NCI-H460 (cell line): ENCODE measurements at regions not wholly inside any gene's neighbourhood (a gene's known extent, or its start where the extent isn't known, plus 50 kb on each side); places are given as distances from the start of the nearest gene placed in this dataset.
"Not testable (repeated sequence)": the region's sequence is repeated elsewhere in the genome, so short reads cannot be mapped to it uniquely, and the experiment has no call there.

Experiments
- DNase-seq: peaks from one replicate; pipeline ENCODE4 v3.0.0-alpha.2; 2016; ENCODE audit warnings: low read depth; ENCODE audit errors: extremely low read depth

DNA sequence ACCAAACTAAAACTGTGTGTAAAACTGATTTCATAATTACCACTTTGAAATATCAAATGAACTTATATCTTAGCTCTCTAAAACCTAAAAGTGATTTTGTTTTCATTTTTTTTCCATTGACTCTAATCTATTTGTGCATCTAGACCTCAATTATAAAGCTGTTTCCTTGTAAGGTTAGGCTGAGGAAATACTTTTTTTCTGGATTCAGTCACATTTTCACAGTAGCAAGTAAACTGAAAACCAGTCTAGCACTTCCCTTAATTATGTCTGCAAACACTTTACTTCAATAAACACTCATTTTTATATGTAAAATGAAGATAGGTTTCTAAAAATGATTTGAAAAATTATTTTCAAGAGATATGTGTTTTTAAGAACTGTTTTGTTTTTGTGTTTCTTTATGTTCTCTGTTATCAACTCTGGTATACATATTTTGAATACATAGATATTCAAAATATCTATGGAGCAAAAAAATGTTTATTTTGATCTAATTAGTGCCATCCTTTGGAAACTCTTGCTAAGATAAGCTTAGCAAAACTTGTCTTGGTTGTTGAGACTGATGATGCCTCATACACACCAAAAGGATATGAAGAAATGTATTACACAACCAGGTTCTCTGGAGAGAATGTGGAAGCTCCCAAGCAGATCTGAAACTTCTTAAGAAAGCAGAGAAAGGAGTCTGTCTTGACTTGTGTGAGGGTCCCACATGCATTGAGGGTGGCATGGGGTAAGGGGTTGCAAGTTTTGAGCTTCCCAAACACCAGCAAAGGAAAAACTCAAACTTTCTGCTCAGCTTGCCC lies 1887.4 kb downstream of the PCDH9 start:
- no peak for DNase-seq

DNA sequence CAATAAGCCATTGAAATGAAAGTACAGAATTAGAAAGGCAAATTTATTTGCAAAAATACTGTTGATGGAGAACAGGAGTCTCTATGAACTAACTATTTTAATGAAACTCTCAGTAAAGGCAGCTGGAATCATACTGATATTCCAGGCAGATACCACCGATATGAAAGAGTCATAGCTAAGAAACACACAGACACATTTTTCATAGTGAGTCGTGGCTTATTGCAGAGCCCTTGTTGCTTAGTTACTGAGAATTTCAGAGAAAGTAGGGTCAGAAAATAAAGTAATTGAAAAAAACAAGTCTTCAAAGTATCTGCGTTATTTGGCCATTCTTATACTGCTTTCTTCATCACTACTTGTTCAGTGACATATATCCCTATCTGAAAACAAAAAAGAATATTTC lies 1890.9 kb downstream of the PCDH9 start:
- no peak for DNase-seq

DNA sequence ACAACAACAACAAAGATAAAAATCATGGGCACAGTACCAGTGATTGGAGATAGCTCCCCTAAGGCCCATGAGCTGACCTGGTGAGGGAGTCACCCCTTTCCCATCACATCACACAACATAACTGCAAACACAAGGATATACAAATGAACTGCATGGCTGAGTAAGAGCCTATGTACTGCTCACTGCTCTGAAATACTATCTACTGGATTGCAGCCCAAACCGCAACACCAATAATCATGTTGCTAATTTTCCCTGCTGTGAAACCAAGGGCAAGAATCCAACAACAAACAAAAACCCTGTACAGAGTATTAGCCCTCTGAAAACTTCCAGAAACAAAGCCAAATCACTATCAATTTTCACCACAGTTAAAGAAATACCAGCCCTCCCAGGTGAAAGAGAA lies 1893.2 kb downstream of the PCDH9 start:
- no peak for DNase-seq

- no peak for DNase-seq
Measured at GRCh38 chr13:65336087-65336749, 1893.9 kb downstream of the PCDH9 start.

GRCh38 chr13:65330691-65331090 lies 1899.4 kb downstream of the PCDH9 start:
- no peak for DNase-seq

DNA sequence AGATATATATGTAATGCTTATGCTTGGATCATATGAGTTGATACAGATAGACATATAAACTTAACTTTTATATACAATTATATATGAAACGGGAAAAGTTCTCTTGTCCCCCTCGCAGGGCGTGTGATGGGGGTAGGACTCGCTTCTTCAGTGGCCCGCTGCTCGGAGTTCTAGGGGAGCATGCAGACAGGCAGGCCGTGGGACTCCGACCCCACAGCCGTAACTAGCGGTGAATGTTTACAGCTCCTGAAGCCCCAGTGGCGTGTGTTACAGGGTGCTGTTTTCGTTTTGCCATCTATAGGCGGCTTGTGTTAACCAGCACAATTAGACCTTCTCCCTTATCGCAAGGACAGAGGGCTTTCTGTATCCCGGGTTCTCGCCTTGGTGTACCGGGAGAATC lies 1899.8 kb downstream of the PCDH9 start:
- DNase-seq: no peak

DNA sequence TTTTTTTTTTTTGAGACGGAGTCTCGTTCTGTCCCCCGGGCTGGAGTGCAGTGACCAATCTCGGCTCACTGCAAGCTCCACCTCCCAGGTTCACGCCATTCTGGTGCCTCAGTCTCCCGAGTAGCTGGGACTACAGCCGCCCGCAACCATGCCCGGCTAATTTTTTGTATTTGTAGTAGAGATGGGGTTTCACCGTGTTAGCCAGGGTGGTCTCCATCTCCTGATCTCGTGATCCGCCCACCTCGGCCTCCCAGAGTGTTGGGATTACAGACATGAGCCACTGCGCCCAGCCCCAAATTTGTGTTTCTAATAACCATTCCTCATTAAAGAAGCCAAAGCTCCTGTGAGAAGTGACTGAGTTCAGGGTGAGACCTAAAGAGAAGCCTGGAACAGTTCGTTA lies 1906.9 kb downstream of the PCDH9 start:
- DNase-seq: not testable (repeated sequence)

DNA sequence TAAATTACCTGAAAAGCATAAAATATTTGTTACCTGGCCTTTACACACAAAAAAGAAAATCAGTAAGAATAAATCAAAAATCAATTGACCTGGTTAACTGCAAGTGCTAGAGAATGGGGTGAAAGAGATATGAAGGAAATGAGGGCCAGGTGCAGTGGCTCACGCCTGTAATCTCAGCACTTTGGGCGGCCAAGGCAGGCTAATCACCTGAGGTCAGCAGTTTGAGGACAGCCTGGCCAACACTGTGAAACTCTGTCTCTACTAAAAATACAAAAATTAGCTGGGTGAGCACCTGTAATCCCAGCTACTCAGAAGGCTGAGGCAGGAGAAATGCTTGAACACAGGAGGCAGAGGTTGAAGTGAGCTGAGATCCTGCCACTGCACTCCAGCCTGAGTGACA lies 1908.7 kb downstream of the PCDH9 start:
- not testable (repeated sequence) for DNase-seq

GRCh38 chr13:65314008-65314407 lies 1916.1 kb downstream of the PCDH9 start:
- no peak for DNase-seq

- DNase-seq: no peak
Measured at GRCh38 chr13:65310663-65311328, 1919.3 kb downstream of the PCDH9 start.

- no peak for DNase-seq
Measured at GRCh38 chr13:65309906-65310305, 1920.2 kb downstream of the PCDH9 start.

DNA sequence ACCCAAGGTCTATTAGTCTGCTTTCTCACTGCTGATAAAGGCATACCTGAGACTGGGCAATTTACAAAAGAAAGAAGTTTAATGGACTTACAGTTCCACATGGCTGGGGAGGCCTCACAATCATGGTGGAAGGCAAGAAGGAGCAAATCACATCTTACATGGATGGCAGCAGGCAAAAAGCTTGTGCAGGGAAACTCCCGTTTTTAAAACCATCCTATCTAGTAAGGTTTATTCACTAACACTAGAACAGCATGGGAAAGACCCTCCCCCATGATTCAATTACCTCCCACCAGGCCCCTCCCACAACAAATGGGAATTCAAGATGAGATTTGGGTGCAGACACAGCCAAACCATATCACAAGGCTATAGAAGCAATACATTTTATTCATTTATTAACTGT lies 1921.4 kb downstream of the PCDH9 start:
- not testable (repeated sequence) for DNase-seq

DNA sequence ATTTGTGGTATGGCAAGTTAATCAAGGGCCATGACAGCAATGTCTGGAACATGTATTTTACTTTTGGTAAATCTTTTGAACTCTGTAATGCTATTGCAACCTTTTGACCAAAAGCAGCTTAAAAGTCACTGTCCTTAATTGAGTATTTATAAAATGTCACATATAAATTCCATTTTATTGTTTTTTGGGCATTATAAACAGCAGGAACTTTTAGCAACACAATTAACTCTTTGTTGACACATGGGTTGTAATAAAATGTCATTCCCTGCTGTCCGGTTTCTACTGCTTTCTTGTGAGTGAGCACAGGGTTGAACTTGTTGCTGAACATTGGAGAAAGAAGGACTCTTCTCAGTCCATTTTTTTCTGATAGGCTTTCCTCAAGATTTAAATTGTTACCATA lies 1923.1 kb downstream of the PCDH9 start:
- DNase-seq: no peak

DNA sequence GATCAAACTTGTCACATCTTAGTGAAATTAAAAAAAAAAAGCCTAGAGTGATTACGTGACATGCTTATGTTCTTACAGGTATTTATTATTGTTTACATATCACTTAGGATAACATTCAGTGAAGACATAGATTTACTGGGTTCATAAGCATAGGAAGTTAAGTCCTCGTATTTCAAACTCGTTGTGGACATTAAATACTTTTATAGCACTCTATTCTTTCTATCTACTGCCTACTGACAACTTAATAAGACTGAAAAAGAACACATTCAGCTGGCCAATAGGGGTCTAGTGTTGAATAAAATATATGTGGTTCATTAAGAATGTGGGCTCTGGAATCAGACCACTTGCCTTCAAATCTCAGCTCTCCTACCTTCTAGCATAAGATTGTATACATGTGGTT lies 1927.4 kb downstream of the PCDH9 start:
- no peak for DNase-seq

DNA sequence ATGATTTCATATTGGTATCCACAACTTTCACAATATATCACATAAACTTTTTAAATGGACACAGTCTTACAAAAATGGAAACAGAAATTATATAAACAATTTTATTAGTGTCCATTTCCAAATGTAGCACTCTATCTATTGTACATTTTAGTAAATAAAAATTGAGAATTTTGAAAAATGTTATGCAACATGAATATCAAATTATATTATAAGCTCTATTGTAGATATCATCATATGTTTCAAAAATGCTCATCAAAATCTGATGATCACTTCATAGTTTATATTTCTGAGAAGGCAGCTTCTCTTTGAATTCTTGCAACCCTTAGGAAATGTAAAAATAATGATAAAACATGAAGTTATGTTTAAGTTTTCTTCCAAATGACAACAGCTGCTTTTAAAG lies 1928.6 kb downstream of the PCDH9 start:
- no peak for DNase-seq

- no peak for DNase-seq
Measured at GRCh38 chr13:65300220-65300619, 1929.9 kb downstream of the PCDH9 start.

DNA sequence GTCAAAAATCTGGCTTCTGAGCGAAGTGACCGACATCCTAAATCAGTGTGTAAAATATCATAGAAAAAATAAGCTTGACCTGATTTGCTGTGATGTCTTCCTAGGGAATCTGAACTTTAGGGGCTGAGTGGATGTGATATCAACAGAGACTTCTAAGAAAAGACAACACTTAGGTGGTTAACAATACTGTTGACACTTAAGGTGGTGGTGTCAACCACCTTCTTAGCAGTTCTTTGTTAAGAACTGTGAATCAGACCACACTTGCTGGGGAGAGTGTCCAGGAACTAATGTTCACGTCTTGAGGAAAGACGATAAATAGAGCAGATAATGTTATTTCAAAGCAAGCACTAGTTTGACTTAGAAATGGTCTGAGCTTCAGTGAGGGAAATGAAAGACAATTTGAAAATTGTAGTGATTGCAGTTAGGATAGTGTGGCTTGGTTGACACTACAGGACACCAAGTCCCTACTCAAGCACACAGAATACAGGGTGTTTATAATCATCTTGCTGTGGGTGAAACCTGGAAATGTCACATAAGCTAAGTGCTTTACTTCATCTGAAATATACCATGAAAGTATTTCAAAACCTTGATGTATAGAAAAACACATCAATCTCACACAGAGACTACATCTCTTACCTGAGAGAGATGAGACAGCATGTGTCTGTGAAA lies 1936.5 kb downstream of the PCDH9 start:
- no peak for DNase-seq

DNA sequence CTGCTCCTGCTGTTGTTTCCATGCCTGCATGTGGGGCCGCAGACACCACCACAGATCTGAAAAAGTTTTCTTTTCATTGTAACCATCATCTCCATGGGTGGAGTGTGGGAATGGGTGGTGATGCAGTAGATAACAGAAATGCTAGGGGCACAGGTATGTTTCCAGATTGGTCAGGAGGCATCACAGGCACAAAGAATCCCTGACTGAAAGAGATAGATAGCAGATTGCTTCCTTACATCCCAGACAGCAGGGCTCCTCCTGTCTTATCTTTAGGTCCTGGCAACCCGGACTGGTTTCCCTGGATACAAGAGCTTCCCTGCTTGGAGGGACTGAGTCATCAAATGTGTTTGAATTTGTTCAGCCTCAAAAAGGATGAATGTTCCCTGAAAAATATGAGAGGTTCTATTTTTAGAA lies 1937.6 kb downstream of the PCDH9 start:
- DNase-seq: no peak

- no peak for DNase-seq
Measured at GRCh38 chr13:65287405-65287804, 1942.7 kb downstream of the PCDH9 start.

DNA sequence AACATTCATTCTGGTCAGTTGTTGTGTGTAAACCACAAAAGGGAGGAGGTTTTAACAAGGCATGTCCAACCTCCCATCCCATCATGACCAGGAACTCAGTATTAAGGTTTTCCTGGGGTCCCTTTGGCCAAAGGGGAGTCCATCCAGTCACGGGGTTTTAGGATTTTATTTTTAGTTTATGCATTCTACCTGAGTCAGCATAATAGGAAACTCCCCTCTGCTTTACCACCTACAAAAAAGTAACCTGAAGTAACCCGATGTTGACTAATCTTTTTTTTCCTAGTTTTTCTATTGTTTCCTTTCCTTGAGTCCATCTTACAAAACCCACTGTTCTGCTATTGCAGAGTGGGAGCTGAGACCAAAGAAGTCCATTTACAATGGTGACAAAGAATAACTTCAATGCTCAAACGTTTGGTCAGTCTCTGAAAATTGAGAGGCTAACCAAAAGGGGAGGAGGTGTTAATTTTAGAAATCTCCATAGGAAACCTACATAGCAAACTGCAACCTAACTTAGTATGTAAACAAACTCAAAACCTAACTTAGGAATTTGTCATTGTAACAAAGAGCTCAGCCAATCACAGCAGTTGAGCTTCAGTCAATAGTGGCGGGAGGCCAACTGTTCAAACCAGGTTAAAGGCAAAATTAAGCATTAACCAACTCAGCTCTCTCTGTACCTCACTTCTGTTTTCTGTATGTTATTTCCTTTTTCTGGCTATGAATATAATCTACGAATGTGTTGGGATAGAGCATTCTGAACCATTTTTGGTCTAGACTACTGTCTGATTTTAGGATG lies 1954.1 kb downstream of the PCDH9 start:
- DNase-seq: no peak
